Hepatocyte (in vitro differentiated cells): ENCODE measurements at regions not wholly inside any gene's neighbourhood (a gene's known extent, or its start where the extent isn't known, plus 50 kb on each side); places are given as distances from the start of the nearest gene placed in this dataset.

ENCODE experiments used
- DNase-seq: peaks from one replicate; pipeline ENCODE4 v3.0.0-alpha.2; 2016; ENCODE audit warnings: low spot score
- H2AFZ ChIP-seq: fragments of 200-600 bp; sonication (generic); 2 replicates; pipeline ENCODE4 v1.6.0; 2016; ENCODE audit warnings: antibody characterized with exemption, mild to moderate bottlenecking
- H3K27ac ChIP-seq: fragments of 200-600 bp; sonication (generic); 2 replicates; pipeline ENCODE4 v1.5.1; 2016; ENCODE audit warnings: mild to moderate bottlenecking
- H3K27me3 ChIP-seq: fragments of 200-600 bp; sonication (generic); 2 replicates; pipeline ENCODE4 v1.6.1; 2016
- H3K36me3 ChIP-seq: fragments of 200-600 bp; sonication (generic); replicated peaks from 2 replicates; pipeline ENCODE4 v1.5.1; 2016; ENCODE audit warnings: low read depth; ENCODE audit not compliant: insufficient read depth
- H3K4me1 ChIP-seq: fragments of 200-600 bp; sonication (generic); 2 replicates; pipeline ENCODE4 v1.5.1; 2016; ENCODE audit warnings: mild to moderate bottlenecking, moderate library complexity; ENCODE audit not compliant: insufficient read depth
- H3K4me2 ChIP-seq: fragments of 200-600 bp; sonication (generic); 2 replicates; pipeline ENCODE4 v1.6.0; 2016
- H3K4me3 ChIP-seq: fragments of 200-600 bp; sonication (generic); 2 replicates; pipeline ENCODE4 v1.5.1; 2016; ENCODE audit warnings: mild to moderate bottlenecking
- H3K79me2 ChIP-seq: fragments of 200-600 bp; sonication (generic); 2 replicates; pipeline ENCODE4 v1.6.0; 2017; ENCODE audit warnings: mild to moderate bottlenecking
- H3K9me2 ChIP-seq: fragments of 200-600 bp; sonication (generic); replicated peaks from 2 replicates; pipeline ENCODE4 v1.6.0; 2017; ENCODE audit warnings: mild to moderate bottlenecking; ENCODE audit not compliant: insufficient read depth
- H3K9me3 ChIP-seq: fragments of 200-600 bp; sonication (generic); 2 replicates; pipeline ENCODE4 v1.5.1; 2016; ENCODE audit warnings: low read depth, mild to moderate bottlenecking
- H4K20me1 ChIP-seq: fragments of 200-600 bp; sonication (generic); 2 replicates; pipeline ENCODE4 v1.6.0; 2016; ENCODE audit warnings: mild to moderate bottlenecking; ENCODE audit not compliant: insufficient read depth, poor library complexity, severe bottlenecking
- CTCF ChIP-seq: fragments of 200-600 bp; sonication (generic); IDR thresholded peaks from 2 replicates; pipeline ENCODE4 v1.5.1; 2016; ENCODE audit warnings: antibody characterized with exemption, mild to moderate bottlenecking; ENCODE audit not compliant: poor library complexity
- EZH2 ChIP-seq: fragments of 200-600 bp; sonication (generic); IDR thresholded peaks from 2 replicates; pipeline ENCODE4 v1.6.1; 2016; ENCODE audit warnings: antibody characterized with exemption, mild to moderate bottlenecking, borderline replicate concordance
- EZH2phosphoT487 ChIP-seq: fragments of 200-600 bp; sonication (generic); IDR thresholded peaks from one replicate; pipeline ENCODE4 v1.6.1; 2018; ENCODE audit warnings: antibody characterized with exemption, mild to moderate bottlenecking, low read depth, moderate library complexity; ENCODE audit not compliant: unreplicated experiment, severe bottlenecking
- WGBS: methylation state at CpG from one replicate; pipeline ENCODE4 v1.1.6; 2016; ENCODE audit warnings: low lambda C conversion rate; ENCODE audit errors: missing lambda C conversion rate; 5-methylcytosine and 5-hydroxymethylcytosine counted together

GRCh38 chrX:125757794-125758564 is 408.1 kb downstream of the DCAF12L2 start:
- TF ChIP-seq EZH2phosphoT487 (no peak), EZH2 (no peak), CTCF (no peak)
- WGBS, result 70% methylated on average over 8 of the region's 8 CpGs
- H3K4me2 ChIP-seq, result no peak overlapping the region

GRCh38 chrX:125758819-125759218 is 407.3 kb downstream of the DCAF12L2 start:
- Histone ChIP-seq H3K27ac (no peak overlapping the region), H3K9me2 (no peaks in the 10 kb centered on the region), H3K4me2 (no peak overlapping the region), H3K36me3 (no peaks in the 10 kb centered on the region), H3K9me3 (no peaks in the 10 kb centered on the region), H4K20me1 (no peaks in the 10 kb centered on the region), H3K27me3 (no peaks in the 10 kb centered on the region), H3K4me3 (no peak overlapping the region), H3K79me2 (no peaks in the 10 kb centered on the region), H3K4me1 (no peaks in the 10 kb centered on the region), H2AFZ (no peak overlapping the region)
- 88% methylated on average over 2 of the region's 2 CpGs for WGBS
- no peak for TF ChIP-seq EZH2
- no peak for DNase-seq

More at GRCh38 chrX:125757794-125758564, 408.1 kb downstream of the DCAF12L2 start:
- Histone ChIP-seq H3K27me3 (no peaks in the 10 kb centered on the region), H3K9me3 (no peaks in the 10 kb centered on the region), H3K27ac (no peak overlapping the region), H3K4me1 (no peaks in the 10 kb centered on the region), H3K36me3 (no peaks in the 10 kb centered on the region), H4K20me1 (no peaks in the 10 kb centered on the region), H2AFZ (no peak overlapping the region), H3K79me2 (no peaks in the 10 kb centered on the region), H3K4me3 (no peak overlapping the region), H3K9me2 (no peaks in the 10 kb centered on the region)
- no peak for DNase-seq

DNA sequence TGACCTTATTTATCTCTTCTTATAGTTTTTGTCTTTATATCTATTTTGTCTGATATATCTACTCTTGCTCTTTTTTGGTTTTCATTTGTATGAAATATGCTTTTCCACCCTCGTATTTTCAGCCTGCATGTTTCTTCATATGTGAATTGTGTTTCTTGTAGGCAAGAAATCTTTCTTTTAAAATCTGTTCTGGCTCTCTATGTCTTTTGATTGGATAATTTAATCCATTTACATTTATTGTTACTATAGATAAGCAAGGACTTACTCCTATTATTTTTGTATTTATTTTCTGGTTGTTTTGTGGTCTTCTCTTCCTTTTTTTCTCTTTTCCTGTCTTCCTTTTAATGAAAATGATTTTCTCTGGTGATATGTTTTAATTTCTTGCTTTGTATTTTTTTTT is 403.1 kb downstream of the DCAF12L2 start:
- Histone ChIP-seq H3K27ac (no peak overlapping the region), H3K4me2 (no peak overlapping the region), H3K79me2 (no peaks in the 10 kb centered on the region), H3K9me3 (no peaks in the 10 kb centered on the region), H3K4me1 (no peaks in the 10 kb centered on the region), H3K36me3 (no peaks in the 10 kb centered on the region), H3K9me2 (no peaks in the 10 kb centered on the region), H3K27me3 (no peaks in the 10 kb centered on the region), H2AFZ (no peak overlapping the region), H4K20me1 (no peaks in the 10 kb centered on the region), H3K4me3 (no peak overlapping the region)
- TF ChIP-seq EZH2, result no peak
- TF ChIP-seq CTCF, result no peak
- TF ChIP-seq EZH2phosphoT487, result no peak
- WGBS, result 26% methylated on average over 1 of the region's 1 CpG
- DNase-seq, result no peak

DNA sequence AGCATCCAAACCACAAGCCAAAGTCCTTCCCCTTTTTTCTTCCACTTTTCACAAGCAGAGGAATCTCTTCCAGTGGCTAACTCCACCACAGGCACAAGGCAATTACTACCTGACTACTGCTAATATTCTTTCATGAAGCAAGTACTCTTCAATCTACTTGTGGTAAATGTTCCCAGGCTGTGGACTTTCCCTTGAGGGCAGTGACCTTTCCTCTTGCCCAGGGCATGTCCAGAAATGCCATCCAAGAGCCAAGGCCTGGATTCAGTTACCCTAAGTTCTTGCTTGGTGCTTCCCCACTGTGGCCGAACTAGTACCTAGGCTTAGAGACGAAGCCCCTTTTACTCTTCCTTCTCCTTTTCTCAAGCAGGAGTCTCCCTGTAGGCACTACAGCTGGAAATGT is 400.7 kb downstream of the DCAF12L2 start:
- TF ChIP-seq EZH2phosphoT487, result no peak
- TF ChIP-seq EZH2, result no peak
- no peak for TF ChIP-seq CTCF
- no peak overlapping the region for H2AFZ ChIP-seq
- H3K27me3 ChIP-seq, result no peaks in the 10 kb centered on the region
- H3K9me2 ChIP-seq, result no peaks in the 10 kb centered on the region
- H3K79me2 ChIP-seq, result no peaks in the 10 kb centered on the region
- no peaks in the 10 kb centered on the region for H4K20me1 ChIP-seq
- H3K27ac ChIP-seq, result no peak overlapping the region
- H3K4me2 ChIP-seq, result no peak overlapping the region
- no peak for DNase-seq
- no peaks in the 10 kb centered on the region for H3K36me3 ChIP-seq
- H3K4me1 ChIP-seq, result no peaks in the 10 kb centered on the region
- no peak overlapping the region for H3K4me3 ChIP-seq
- WGBS, result 95% methylated on average over 2 of the region's 2 CpGs
- no peaks in the 10 kb centered on the region for H3K9me3 ChIP-seq
